ENCODE measurements at regions not wholly inside any gene's neighbourhood (a gene's known extent, or its start where the extent isn't known, plus 50 kb on each side); places are given as distances from the start of the nearest gene placed in this dataset.

- no peak for TF ChIP-seq RNF2 (IDR thresholded peaks at IDR 0.05; ENCODE audit: borderline replicate concordance, low read depth, low read length, missing control alignments, poor library complexity, severe bottlenecking)
- TF ChIP-seq POLR2A (IDR thresholded peaks at IDR 0.05; ENCODE audit: control extremely low read depth in 1 of 2, low read depth in 2 of 2, low read length in 2 of 2) = no peak
- no peak for TF ChIP-seq EZH2 (IDR thresholded peaks at IDR 0.05; ENCODE audit: low read depth, low read length, severe bottlenecking)
- TF ChIP-seq CTCF (IDR thresholded peaks at IDR 0.05; ENCODE audit: control extremely low read depth in 1 of 3, insufficient read depth in 1 of 3, low read depth in 1 of 3, low read length in 3 of 3) = no peak
- no peak for TF ChIP-seq TEAD4 (IDR thresholded peaks at IDR 0.05; ENCODE audit: low read depth, low read length)
- no peak for TF ChIP-seq MAX (IDR thresholded peaks at IDR 0.05)
- no peak for TF ChIP-seq PHF8 (conservative IDR thresholded peaks at IDR 0.05; ENCODE audit: low read depth, low read length)
- TF ChIP-seq TAF7 (optimal IDR thresholded peaks at IDR 0.05; ENCODE audit: borderline replicate concordance, low read depth, low read length) = no peak
- no peak for TF ChIP-seq EP300 (IDR thresholded peaks at IDR 0.05; ENCODE audit: borderline replicate concordance in 1 of 2, low read depth in 2 of 2, low read length in 2 of 2)
- TF ChIP-seq POLR2AphosphoS5 (IDR thresholded peaks at IDR 0.05; ENCODE audit: low read depth, low read length) = no peak
Observed at GRCh38 chr22:35204807-35205775, 52.2 kb upstream of the HMGXB4 start.

All from H1 (cell line).